Astrocyte of the cerebellum (primary cell): ENCODE measurements at regions not wholly inside any gene's neighbourhood (a gene's known extent, or its start where the extent isn't known, plus 50 kb on each side); places are given as distances from the start of the nearest gene placed in this dataset.

ENCODE experiments used
- DNase-seq: peaks from one replicate; pipeline ENCODE4 v3.0.0-alpha.2; 2011; ENCODE audit warnings: low read depth
- H3K4me3 ChIP-seq: 2 replicates; pipeline ENCODE4 v1.5.1; 2011; ENCODE audit warnings: mild to moderate bottlenecking, low read depth, low read length, moderate library complexity
- in situ Hi-C: cut with HindIII; loops from 2 replicates; pipeline ENCODE4 v1.10.0; 2017; ENCODE audit warnings: low sequenced_read_pairs
- TF ChIP-seq, protein P1 (sequence below): IDR thresholded peaks from 2 replicates; pipeline ENCODE4 v1.5.1; 2012; ENCODE audit warnings: low read length, low read depth, moderate library complexity, mild to moderate bottlenecking; ENCODE audit errors: missing control alignments

DNA sequence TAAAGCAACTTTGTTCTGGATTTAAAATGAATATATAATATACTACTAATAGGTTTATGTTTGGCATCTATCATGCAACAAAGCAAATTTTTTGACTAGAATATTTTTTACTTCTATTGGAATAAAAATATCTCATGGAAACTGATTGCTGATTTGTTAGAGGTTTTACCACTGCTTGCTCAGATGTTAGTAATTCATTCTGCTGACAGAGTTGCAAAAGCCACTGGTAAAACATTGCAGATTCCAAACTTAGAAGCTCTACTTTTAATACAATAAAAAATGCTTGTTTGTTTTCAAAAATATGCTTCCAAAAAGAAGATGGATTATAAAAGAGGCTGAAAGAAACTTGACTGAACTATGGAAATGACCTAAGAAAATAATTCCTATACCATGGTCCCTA is 795.2 kb downstream of the PCDH18 start:
- H3K4me3 ChIP-seq = no peak overlapping the region
- DNase-seq = no peak
- in situ Hi-C loops = no loop called here
- TF ChIP-seq, protein P1, sequence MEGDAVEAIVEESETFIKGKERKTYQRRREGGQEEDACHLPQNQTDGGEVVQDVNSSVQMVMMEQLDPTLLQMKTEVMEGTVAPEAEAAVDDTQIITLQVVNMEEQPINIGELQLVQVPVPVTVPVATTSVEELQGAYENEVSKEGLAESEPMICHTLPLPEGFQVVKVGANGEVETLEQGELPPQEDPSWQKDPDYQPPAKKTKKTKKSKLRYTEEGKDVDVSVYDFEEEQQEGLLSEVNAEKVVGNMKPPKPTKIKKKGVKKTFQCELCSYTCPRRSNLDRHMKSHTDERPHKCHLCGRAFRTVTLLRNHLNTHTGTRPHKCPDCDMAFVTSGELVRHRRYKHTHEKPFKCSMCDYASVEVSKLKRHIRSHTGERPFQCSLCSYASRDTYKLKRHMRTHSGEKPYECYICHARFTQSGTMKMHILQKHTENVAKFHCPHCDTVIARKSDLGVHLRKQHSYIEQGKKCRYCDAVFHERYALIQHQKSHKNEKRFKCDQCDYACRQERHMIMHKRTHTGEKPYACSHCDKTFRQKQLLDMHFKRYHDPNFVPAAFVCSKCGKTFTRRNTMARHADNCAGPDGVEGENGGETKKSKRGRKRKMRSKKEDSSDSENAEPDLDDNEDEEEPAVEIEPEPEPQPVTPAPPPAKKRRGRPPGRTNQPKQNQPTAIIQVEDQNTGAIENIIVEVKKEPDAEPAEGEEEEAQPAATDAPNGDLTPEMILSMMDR = no peak

DNA sequence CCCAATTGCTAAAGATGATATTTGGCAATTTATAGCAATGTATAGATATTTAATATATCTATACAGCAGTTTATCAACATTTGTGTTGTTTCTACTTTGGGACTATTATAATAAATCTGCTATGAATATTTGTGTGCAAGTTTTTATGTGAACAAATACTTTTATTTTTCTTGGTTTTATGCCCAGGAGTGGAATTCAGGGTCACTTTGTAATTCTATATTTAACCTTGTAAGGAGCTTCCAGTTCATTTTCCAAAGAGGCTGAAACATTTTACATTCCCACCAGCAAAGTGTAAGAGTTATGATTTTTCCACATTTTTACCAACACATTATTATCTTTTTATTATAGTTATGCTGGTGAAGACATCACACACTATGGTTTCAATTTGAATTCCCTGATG is 801.3 kb downstream of the PCDH18 start:
- TF ChIP-seq, protein P1 = no peak
- DNase-seq = no peak
- in situ Hi-C loops = no loop called here
- no peak overlapping the region for H3K4me3 ChIP-seq

DNA sequence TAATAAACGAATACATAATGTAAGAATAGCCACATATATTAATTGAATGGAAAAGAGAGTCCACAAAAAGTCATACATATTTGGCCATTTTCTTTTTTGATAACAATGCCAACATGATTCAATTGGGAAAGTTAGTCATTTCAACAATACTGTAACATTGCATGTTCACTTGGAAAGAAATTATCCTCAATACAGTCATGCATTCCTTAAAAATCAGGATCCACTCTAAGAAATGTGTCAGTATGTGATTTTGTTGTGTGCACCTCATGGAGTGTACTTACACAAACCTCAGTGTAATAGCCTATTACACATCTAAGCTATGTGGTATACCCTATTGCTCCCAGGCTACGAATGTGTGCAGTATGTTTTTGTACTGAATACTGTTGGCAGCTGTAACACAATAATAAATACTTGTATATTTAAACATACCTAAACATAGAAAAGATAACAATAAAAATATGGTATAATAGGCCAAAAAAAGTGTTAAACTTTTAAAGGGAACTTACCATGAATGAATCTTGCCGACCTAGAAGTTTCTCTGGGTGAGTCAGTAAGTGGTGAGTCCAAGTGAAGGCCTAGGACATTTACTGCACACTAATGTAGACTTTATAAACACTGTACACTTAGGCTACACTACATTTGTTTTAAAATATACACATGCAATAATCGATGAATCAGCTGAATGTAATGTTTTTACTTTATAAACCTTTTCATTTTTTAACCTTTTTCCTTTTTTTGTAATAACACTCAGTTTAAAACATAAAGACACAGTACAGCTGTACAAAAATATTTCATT is 806.8 kb downstream of the PCDH18 start:
- in situ Hi-C loops = no loop called here
- H3K4me3 ChIP-seq = no peak overlapping the region
- peak; percentile 3 for DNase-seq
- TF ChIP-seq, protein P1 = no peak

DNA sequence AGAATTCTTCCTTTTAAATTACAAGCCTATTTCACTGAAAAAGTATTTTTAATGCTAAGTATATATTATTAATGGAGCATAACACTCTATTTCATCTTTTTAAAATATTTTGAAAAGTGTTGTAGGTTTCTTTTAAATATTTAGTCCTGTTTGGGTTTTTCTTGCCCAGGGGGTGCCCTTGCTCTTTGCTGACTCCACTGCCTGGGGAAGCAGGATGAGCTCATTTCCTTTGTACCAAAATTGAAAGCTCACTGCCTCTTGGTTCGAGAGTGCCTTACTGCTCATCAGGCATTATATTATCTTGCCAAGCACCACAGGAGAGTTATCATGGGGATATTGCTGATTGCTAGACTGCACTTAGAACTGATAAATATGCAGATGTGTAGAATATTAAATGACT is 819.2 kb downstream of the PCDH18 start:
- no peak overlapping the region for H3K4me3 ChIP-seq
- TF ChIP-seq, protein P1 = no peak
- in situ Hi-C loops = no loop called here
- no peak for DNase-seq

GRCh38 chr4:136709897-136710296 is 822.4 kb downstream of the PCDH18 start:
- TF ChIP-seq, protein P1 = no peak
- in situ Hi-C loops = no loop called here
- DNase-seq = no peak
- H3K4me3 ChIP-seq = no peak overlapping the region

DNA sequence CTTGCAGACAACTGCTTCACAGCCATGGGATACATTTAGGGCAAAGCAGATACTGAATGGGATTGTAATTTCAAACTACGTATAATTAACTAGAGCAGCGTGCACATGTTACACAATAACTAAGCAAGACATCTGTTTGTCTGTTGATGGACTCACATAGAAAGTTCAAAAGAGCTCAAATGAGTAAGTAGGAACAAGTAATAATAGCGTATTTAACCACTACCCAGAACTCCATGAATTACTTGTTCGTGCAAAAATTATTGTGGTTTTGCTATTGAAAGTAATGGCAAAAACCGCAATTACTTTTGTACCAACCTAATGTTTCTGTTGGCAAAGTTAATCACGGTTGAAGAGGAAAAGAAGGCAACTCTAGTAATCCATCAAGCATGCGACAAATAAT is 825.4 kb downstream of the PCDH18 start:
- TF ChIP-seq, protein P1 = no peak
- no peak overlapping the region for H3K4me3 ChIP-seq
- DNase-seq = no peak
- in situ Hi-C loops = no loop called here
